HPDE6-E6E7 (cell line): ENCODE measurements at regions not wholly inside any gene's neighbourhood (a gene's known extent, or its start where the extent isn't known, plus 50 kb on each side); places are given as distances from the start of the nearest gene placed in this dataset.

Source experiments
- DNase-seq: peaks from one replicate; pipeline ENCODE4 v3.0.0; 2011; ENCODE audit warnings: missing footprints; ENCODE audit errors: extremely low spot score

- DNase-seq: no peak
These were observed 54.4 kb downstream of the ZNF503 start for GRCh38 chr10:75347186-75347585.

- DNase-seq: no peak
These were observed 55.8 kb downstream of the ZNF503 start for GRCh38 chr10:75345738-75346137.

GRCh38 chr10:75344170-75344569 lies 57.4 kb downstream of the ZNF503 start:
- DNase-seq: no peak

GRCh38 chr10:75342397-75342796 lies 59.2 kb downstream of the ZNF503 start:
- no peak for DNase-seq

- no peak for DNase-seq
These were observed 65.6 kb downstream of the ZNF503 start for GRCh38 chr10:75335983-75336382.

- no peak for DNase-seq
These were observed 66.4 kb downstream of the ZNF503 start for GRCh38 chr10:75335191-75335590.

- no peak for DNase-seq
These were observed 66.8 kb downstream of the ZNF503 start for GRCh38 chr10:75334720-75335119.

GRCh38 chr10:75332081-75332480 lies 69.5 kb downstream of the ZNF503 start:
- no peak for DNase-seq

GRCh38 chr10:75331081-75331480 lies 70.5 kb downstream of the ZNF503 start:
- DNase-seq: no peak

GRCh38 chr10:75329190-75329745 lies 72.3 kb downstream of the ZNF503 start:
- DNase-seq: no peak

- no peak for DNase-seq
These were observed 75.3 kb downstream of the ZNF503 start for GRCh38 chr10:75326306-75326705.

- DNase-seq: no peak
These were observed 82.3 kb downstream of the ZNF503 start for GRCh38 chr10:75319274-75319673.

GRCh38 chr10:75314570-75314969 lies 78.8 kb upstream of the COMTD1 start:
- no peak for DNase-seq

GRCh38 chr10:75312440-75312839 lies 76.7 kb upstream of the COMTD1 start:
- no peak for DNase-seq

GRCh38 chr10:75305675-75306074 lies 69.9 kb upstream of the COMTD1 start:
- DNase-seq: no peak

GRCh38 chr10:75304741-75305390 lies 69.1 kb upstream of the COMTD1 start:
- no peak for DNase-seq

- DNase-seq: no peak
These were observed 68.6 kb upstream of the COMTD1 start for GRCh38 chr10:75304313-75304712.

GRCh38 chr10:75303045-75303777 lies 67.5 kb upstream of the COMTD1 start:
- DNase-seq: no peak

- no peak for DNase-seq
These were observed 66.3 kb upstream of the COMTD1 start for GRCh38 chr10:75302029-75302428.

- no peak for DNase-seq
These were observed 61.4 kb upstream of the COMTD1 start for GRCh38 chr10:75297021-75297599.

GRCh38 chr10:75295868-75296441 lies 60.2 kb upstream of the COMTD1 start:
- DNase-seq: no peak
